ENCODE measurements at regions not wholly inside any gene's neighbourhood (a gene's known extent, or its start where the extent isn't known, plus 50 kb on each side); places are given as distances from the start of the nearest gene placed in this dataset.

- no peak for TF ChIP-seq EZH2phosphoT487 (IDR thresholded peaks at IDR 0.05; ENCODE audit: borderline replicate concordance, low read depth, low read length)
- TF ChIP-seq, protein P1, sequence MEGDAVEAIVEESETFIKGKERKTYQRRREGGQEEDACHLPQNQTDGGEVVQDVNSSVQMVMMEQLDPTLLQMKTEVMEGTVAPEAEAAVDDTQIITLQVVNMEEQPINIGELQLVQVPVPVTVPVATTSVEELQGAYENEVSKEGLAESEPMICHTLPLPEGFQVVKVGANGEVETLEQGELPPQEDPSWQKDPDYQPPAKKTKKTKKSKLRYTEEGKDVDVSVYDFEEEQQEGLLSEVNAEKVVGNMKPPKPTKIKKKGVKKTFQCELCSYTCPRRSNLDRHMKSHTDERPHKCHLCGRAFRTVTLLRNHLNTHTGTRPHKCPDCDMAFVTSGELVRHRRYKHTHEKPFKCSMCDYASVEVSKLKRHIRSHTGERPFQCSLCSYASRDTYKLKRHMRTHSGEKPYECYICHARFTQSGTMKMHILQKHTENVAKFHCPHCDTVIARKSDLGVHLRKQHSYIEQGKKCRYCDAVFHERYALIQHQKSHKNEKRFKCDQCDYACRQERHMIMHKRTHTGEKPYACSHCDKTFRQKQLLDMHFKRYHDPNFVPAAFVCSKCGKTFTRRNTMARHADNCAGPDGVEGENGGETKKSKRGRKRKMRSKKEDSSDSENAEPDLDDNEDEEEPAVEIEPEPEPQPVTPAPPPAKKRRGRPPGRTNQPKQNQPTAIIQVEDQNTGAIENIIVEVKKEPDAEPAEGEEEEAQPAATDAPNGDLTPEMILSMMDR (conservative IDR thresholded peaks at IDR 0.05; ENCODE audit: low read length), result no peak
Observed at GRCh38 chr7:46741938-46742540, 821.0 kb upstream of the IGFBP3 start.
